HG02938 (cell line): ENCODE measurements at regions not wholly inside any gene's neighbourhood (a gene's known extent, or its start where the extent isn't known, plus 50 kb on each side); places are given as distances from the start of the nearest gene placed in this dataset.

ENCODE experiments used
- ATAC-seq: cut with Tn5 transposase; IDR thresholded peaks from one replicate; pipeline ENCODE4 v1.9.1; 2021; ENCODE audit warnings: mild to moderate bottlenecking, moderate library complexity; ENCODE audit not compliant: unreplicated experiment

DNA sequence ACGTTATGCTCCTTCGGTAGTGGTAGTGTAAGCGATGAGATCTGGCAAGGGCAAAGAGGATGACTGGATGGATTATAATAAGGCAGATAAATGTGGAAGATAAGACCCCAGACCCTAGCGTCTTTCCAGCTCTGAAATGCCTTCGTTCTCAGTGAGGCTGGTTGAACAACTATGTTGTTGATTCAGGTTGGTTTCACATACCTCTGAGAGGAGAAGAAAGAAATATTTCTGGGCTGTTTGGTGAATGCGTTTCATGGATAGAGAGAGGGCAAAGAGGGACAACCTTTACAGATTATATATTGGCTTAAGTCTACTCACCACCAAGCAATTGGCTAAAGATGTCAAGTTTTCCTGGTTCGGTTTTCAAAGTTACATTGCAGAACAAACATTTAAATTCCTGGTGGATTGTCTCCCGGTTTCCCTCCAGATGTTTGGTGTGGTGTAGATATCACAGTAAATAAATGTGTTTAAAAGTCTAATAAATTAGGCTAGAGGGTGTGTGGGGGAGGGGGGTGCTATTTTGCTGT is 190.1 kb upstream of the GLI2 start:
- no peak for ATAC-seq

GRCh38 chr2:120546048-120546864 is 189.4 kb upstream of the GLI2 start:
- no peak for ATAC-seq

DNA sequence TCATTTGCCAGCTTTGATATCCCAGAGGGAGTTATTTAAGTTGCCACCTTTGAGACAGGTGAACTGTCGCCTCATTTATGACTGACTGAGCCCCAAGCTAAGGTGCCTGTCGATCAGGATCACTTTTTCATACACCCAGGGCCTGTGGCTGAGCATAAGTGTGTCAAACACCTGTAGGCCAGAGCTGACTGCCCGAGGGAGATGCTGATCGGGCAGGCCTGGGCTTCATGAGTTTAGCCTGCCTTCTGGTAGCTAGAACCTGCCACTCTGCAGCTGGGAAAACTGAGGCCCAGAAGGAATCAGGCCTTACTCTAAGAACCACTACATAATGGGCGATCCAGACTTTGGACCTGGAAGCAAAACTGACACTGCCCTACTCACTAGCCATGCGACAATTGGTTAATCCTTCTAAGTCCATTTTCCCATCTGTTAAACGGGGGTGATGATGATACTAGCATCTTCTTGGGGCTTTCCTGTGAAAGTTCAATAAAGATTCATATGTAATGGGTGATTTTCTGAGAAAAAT is 188.7 kb upstream of the GLI2 start:
- no peak for ATAC-seq

DNA sequence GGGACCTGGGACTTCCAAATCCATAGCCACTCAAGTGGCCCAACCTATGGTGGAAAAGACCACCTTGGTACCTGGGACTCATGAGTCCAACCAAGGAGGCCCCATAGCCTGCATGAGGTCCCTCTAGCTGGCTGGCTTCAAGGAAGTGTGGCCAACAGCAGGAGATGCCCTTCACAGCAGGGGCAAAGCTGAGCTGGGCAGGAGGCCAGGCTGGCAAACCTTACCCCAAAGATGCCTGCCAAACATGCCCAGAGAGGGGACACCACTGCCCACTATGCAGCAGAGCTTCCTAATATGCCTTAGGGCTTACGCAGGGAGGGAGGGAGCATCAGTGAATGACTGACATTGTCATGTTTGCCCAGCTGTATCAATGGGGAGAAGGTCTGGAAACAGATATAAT is 188.0 kb upstream of the GLI2 start:
- no peak for ATAC-seq

DNA sequence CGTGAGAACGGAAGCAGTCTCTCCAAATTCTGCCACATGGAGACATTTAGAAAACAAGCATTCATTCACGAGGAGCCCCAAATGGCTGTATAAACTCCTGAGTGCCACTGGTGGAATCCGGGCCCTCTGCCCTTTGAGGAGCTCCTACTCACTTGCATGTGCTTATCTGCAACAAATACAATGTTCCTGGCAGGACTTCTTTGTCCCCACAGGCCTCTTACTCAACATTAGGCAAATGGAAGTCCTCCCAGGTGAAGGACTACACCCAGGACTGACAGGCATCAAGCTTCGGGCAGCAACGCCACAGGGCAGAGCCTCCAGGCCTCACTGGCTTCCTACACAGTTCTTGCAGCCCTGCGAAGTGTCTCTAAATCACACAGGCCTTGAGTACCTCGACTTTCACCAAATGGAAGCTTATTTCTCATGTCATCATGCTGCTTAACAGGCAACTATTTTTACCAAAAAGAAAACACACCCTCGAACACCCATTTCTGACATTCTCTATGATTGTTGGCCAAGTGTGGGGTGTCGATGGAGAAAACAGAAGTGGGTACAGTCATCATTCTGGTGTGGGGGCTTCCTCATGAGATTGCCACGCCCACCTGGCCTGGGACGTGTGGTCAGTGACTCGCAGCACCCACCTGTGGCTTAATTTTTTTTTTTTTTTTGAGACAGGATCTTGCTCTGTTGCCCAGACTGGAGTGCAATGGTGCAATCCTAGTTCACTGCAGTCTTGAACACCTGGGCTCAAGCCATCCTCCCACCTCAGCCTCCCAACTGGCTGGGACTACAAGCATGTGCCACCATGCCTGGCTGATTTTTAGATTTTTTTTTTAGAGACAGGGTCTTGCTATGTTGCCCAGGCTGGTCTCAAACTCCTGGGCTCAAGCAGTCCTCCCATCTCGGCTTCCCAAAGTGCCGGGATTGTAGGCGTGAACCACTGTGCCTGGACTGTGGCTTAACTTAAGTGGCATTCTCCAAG is 186.8 kb upstream of the GLI2 start:
- ATAC-seq = no peak

GRCh38 chr2:120549841-120550240 is 185.8 kb upstream of the GLI2 start:
- ATAC-seq = no peak

DNA sequence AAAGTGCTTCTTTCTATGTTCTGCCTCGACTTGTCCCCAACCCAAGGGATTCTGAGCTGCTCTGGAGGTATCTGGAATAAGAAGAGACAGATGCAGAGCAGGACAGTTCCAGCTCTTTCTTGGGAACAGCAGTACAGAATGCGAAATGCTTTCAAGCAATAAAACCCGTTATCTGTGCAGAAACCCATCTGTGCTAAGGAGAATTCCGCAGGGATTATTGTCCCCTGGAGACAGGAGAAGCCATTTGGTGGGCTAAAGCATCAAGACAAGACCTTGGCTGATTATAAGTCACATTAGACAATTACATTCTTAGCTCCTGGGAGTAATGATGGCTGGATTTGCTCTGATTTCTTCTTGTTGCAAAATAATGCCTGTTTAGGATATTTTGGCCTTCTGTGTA is 185.4 kb upstream of the GLI2 start:
- ATAC-seq = no peak

- no peak for ATAC-seq
Observed at GRCh38 chr2:120550893-120551446, 184.7 kb upstream of the GLI2 start.

DNA sequence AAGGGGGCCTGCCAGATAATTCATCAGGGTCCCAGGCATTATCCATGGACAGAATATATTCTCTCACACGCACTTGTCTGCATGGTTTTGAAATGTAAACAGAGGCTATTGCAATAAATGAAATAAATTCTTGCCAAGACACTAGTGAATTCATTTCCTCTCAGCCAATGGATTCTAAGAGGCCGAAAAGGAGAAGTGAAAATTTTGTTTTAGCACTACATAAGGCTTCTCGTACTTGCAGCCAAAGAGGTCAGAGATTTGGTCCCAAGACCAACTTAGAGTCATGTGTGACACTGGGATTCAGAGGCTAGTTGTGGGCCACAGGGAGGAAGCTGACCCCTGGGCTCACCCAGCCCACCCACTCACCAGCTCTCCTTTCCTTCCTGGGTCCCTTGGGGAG is 184.1 kb upstream of the GLI2 start:
- ATAC-seq = peak; percentile 71

GRCh38 chr2:120552079-120552478 is 183.6 kb upstream of the GLI2 start:
- no peak for ATAC-seq

GRCh38 chr2:120552800-120553481 is 182.7 kb upstream of the GLI2 start:
- ATAC-seq = no peak

GRCh38 chr2:120554625-120555032 is 181.0 kb upstream of the GLI2 start:
- no peak for ATAC-seq

GRCh38 chr2:120555092-120555491 is 180.6 kb upstream of the GLI2 start:
- no peak for ATAC-seq

DNA sequence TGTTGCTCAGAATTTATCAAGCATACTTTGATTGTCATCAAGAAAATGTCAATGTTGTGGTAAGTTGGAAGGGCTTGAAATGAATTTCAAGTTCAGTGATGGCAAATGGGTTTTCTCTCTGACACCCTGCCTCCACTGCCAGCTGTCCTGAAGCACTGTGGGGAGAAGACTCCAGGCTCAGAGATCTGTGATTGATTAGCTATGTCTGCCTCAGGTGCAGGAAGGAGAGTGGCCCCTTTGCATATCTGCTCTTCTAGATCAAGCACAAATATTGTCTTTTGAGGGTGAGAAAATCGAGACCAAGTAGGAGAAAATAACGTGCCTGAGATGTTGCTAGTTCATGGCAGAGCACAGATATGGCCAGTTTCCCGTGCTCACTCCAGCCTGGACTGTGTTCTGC is 178.8 kb upstream of the GLI2 start:
- no peak for ATAC-seq

DNA sequence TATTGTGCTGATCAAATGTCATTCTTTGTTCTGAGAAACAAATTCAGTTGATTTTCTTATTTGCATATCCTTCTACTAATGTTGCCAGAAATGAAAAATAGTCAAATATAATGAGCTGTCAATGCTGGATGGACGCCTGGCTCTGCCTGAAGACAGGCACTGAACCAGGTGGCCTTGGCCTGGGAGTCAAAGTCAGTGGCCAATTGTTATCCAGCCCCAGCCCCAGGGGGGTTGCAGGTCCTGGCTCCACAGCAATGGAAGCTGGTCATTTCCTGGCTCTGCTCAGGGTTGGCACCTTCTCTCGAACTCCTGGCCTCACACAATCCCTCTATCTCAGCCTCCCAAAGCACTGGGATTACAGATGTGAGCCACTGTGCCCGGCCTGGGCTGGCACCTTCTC is 176.8 kb upstream of the GLI2 start:
- ATAC-seq = no peak

DNA sequence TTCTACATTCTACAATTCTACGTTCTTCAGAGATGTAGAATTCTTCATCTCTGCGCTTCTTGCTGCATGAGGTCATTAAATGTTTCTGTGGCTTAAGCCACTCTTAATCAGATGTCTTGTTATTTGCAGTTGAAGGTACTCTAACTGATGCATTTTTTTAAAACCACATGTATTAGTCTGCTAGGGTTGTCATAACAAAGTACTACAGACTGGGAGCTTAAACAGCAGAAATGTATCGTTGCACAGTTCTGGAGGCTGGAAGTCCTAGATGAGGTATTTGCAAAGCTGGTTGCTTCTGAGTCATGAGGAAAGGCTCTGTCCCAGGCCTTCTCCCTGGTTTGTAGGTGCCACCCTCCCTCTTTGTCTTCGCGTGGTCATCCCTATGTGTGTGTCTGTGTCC is 176.3 kb upstream of the GLI2 start:
- ATAC-seq = no peak

GRCh38 chr2:120560330-120560729 is 175.3 kb upstream of the GLI2 start:
- no peak for ATAC-seq

GRCh38 chr2:120561379-120562035 is 174.2 kb upstream of the GLI2 start:
- ATAC-seq = no peak

DNA sequence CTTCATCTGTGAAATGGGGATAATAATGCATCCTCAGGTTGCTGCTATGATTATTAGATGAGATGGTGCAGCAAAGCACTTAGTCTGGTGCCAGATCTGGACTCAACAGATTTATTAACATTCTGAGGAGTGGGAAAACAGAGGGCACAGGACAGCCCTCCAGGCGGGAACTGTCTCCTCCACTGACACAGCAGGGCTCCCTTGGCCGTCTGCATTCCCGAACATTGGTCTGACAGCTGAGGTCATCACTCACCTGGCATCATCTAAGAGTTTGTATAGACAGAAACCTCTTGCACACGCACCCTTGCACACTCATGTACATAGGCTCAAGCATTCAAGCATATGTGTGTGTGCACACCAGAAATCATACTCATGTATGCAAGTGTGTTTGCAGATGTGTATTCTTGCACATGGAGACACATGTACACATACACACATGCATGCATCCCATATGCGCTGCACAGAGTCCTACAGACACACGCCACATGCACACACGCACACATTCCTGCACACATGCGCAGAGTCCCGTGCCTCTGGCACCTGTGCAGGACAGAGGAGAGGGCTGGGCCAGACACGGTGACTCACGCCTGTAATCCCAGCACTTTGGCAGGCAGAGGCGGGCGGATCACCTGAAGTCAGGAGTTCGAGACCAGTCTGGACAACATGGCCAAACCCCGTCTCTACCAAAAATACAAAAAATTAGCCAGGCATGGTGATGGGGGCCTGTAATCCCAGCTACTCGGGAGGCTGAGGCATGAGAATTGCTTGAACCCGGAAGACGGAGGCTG is 173.3 kb upstream of the GLI2 start:
- ATAC-seq = no peak
